RWPE2 (cell line): ENCODE measurements at regions not wholly inside any gene's neighbourhood (a gene's known extent, or its start where the extent isn't known, plus 50 kb on each side); places are given as distances from the start of the nearest gene placed in this dataset.
"Not testable (repeated sequence)": the region's sequence is repeated elsewhere in the genome, so short reads cannot be mapped to it uniquely, and the experiment has no call there.

Experiments used
- ATAC-seq: fragments of 200-7000 bp; cut with Tn5 transposase; 3 replicates; pipeline ENCODE4 v1.9.1; 2021; ENCODE audit warnings: low read depth
- DNase-seq: peaks from one replicate; pipeline ENCODE4 v3.0.0-alpha.2; 2020; ENCODE audit warnings: low spot score
- H3K27ac ChIP-seq: fragments of 450-650 bp; 2 replicates; pipeline ENCODE4 v1.5.1; 2017; ENCODE audit warnings: mild to moderate bottlenecking; ENCODE audit not compliant: poor library complexity, severe bottlenecking
- H3K27me3 ChIP-seq: fragments of 250-450 bp; sonication (Bioruptor Pico); 2 replicates; pipeline ENCODE4 v1.5.1; 2021; ENCODE audit warnings: mild to moderate bottlenecking, moderate library complexity; ENCODE audit not compliant: insufficient read depth, poor library complexity, severe bottlenecking
- H3K36me3 ChIP-seq: fragments of 250-450 bp; sonication (Bioruptor Pico); 2 replicates; pipeline ENCODE4 v1.5.1; 2020; ENCODE audit warnings: low read depth, mild to moderate bottlenecking, moderate library complexity
- H3K4me1 ChIP-seq: fragments of 250-450 bp; sonication (Bioruptor Pico); 2 replicates; pipeline ENCODE4 v1.5.1; 2021; ENCODE audit warnings: mild to moderate bottlenecking, moderate library complexity; ENCODE audit not compliant: insufficient read depth, poor library complexity, severe bottlenecking
- H3K4me3 ChIP-seq: fragments of 250-450 bp; sonication (Bioruptor Pico); 2 replicates; pipeline ENCODE4 v1.5.1; 2021; ENCODE audit warnings: mild to moderate bottlenecking, moderate library complexity; ENCODE audit not compliant: severe bottlenecking
- H3K9me3 ChIP-seq: fragments of 250-450 bp; sonication (Bioruptor Pico); 2 replicates; pipeline ENCODE4 v1.5.1; 2021; ENCODE audit warnings: mild to moderate bottlenecking, moderate library complexity; ENCODE audit not compliant: severe bottlenecking
- CTCF ChIP-seq: fragments of 450-650 bp; IDR thresholded peaks from one replicate; pipeline ENCODE4 v1.5.1; 2017; ENCODE audit warnings: mild to moderate bottlenecking, moderate library complexity; ENCODE audit not compliant: poor library complexity, severe bottlenecking

GRCh38 chr6:3530515-3530914, 73.7 kb upstream of the SLC22A23 start:
- Histone ChIP-seq H3K4me3 (no peak overlapping the region), H3K36me3 (no peaks in the 10 kb centered on the region), H3K27ac (no peak overlapping the region), H3K4me1 (peaks cover 23% of the 10 kb centered on the region), H3K27me3 (no peaks in the 10 kb centered on the region), H3K9me3 (no peaks in the 10 kb centered on the region)
- DNase-seq = no peak
- no peak for ATAC-seq
- TF ChIP-seq CTCF = no peak

GRCh38 chr6:3529721-3530120, 72.9 kb upstream of the SLC22A23 start:
- no peak for ATAC-seq
- TF ChIP-seq CTCF = no peak
- DNase-seq = no peak
- no peaks in the 10 kb centered on the region for H3K9me3 ChIP-seq
- H3K4me1 ChIP-seq = peaks cover 27% of the 10 kb centered on the region
- H3K27ac ChIP-seq = no peak overlapping the region
- no peaks in the 10 kb centered on the region for H3K36me3 ChIP-seq
- H3K27me3 ChIP-seq = no peaks in the 10 kb centered on the region
- H3K4me3 ChIP-seq = no peak overlapping the region

- no peak for ATAC-seq
- Histone ChIP-seq H3K4me3 (no peak overlapping the region), H3K9me3 (no peaks in the 10 kb centered on the region), H3K4me1 (peaks cover 27% of the 10 kb centered on the region), H3K27ac (no peak overlapping the region), H3K27me3 (no peaks in the 10 kb centered on the region), H3K36me3 (no peaks in the 10 kb centered on the region)
- no peak for DNase-seq
- no peak for TF ChIP-seq CTCF
Measured at GRCh38 chr6:3529232-3529631, 72.4 kb upstream of the SLC22A23 start.

DNA sequence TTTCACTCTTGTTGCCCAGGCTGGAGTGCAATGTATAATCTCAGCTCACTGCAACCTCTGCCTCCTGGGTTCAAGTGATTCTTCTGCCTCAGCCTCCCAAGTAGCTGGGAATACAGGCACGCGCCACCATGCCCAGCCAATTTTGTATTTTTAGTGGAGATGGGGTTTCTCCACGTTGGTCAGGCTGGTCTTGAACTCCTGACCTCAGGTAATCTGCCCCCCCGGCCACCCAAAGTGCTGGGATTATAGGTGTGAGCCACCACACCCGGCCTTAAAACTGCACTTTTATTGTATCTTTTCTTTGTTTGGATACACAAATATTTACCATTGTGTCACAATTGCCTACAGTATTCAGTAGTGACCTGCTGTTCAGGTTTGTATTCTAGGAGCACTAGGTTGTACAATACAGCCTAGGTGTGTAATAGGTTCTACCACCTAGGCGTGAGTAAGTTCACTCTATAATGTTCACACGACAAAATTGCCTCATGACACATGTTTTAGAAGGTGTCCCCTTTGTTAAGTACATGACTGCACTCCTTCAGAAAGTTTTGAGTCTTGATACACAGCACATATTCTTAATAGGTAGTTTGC, 71.3 kb upstream of the SLC22A23 start:
- not testable (repeated sequence) for ATAC-seq, DNase-seq, H3K27me3 ChIP-seq, H3K9me3 ChIP-seq, H3K36me3 ChIP-seq, H3K4me3 ChIP-seq
- Histone ChIP-seq H3K27ac (peak overlapping the region; percentile 76), H3K4me1 (peaks cover 31% of the 10 kb centered on the region)

GRCh38 chr6:3527651-3527977, 70.8 kb upstream of the SLC22A23 start:
- Histone ChIP-seq H3K27me3 (no peaks in the 10 kb centered on the region), H3K4me1 (peaks cover 37% of the 10 kb centered on the region), H3K27ac (peak overlapping the region; percentile 76), H3K4me3 (no peak overlapping the region), H3K36me3 (no peaks in the 10 kb centered on the region), H3K9me3 (no peaks in the 10 kb centered on the region)
- no peak for TF ChIP-seq CTCF
- ATAC-seq (no peak), DNase-seq (no peak)
